Epidermal melanocyte (primary cell): ENCODE measurements at regions not wholly inside any gene's neighbourhood (a gene's known extent, or its start where the extent isn't known, plus 50 kb on each side); places are given as distances from the start of the nearest gene placed in this dataset.
"Not testable (repeated sequence)": the region's sequence is repeated elsewhere in the genome, so short reads cannot be mapped to it uniquely, and the experiment has no call there.

ENCODE experiments used
- DNase-seq: peaks from one replicate; pipeline ENCODE4 v3.0.0; 2011; ENCODE audit warnings: low spot score; ENCODE audit not compliant: insufficient read length

DNA sequence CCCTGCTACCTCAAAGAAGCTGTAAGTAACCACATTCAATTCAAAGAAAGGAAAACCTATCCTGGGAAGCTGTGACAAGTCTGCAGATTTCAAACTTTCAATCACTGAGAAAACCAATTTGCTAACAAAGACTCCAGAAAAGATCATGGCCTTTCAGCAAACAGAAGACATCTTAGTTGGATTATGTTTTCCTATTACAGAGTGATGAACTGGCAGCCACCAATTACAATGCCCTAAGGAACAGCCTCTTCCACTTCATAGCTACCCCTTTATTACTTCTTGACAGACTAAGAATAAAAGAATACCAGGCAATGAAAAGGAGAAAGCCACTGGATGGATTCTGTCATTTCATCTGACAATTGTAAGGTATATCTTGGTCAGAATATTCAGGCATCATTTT is 128.2 kb upstream of the RASEF start:
- no peak for DNase-seq

GRCh38 chr9:83189026-83189425 is 126.1 kb upstream of the RASEF start:
- not testable (repeated sequence) for DNase-seq

DNA sequence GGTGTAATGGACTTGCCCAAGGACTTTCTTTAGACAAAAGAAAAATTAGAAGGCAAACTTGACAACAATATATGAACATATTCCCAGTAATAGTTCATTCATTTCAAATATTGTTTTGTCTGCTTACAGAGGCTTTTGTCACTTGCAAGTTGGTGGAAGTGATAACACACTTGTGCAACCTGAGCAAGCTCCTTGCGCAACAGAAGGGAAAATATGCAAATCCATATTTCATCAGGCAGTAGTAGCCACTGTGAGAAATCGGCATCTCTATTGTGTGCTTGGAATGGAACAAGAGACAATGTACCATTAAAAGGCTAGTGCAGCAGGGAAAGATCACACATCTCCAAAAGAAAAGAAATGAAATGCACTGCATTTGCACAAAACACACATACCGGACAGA is 125.3 kb upstream of the RASEF start:
- no peak for DNase-seq

GRCh38 chr9:83186155-83186737 is 123.3 kb upstream of the RASEF start:
- DNase-seq = no peak

DNA sequence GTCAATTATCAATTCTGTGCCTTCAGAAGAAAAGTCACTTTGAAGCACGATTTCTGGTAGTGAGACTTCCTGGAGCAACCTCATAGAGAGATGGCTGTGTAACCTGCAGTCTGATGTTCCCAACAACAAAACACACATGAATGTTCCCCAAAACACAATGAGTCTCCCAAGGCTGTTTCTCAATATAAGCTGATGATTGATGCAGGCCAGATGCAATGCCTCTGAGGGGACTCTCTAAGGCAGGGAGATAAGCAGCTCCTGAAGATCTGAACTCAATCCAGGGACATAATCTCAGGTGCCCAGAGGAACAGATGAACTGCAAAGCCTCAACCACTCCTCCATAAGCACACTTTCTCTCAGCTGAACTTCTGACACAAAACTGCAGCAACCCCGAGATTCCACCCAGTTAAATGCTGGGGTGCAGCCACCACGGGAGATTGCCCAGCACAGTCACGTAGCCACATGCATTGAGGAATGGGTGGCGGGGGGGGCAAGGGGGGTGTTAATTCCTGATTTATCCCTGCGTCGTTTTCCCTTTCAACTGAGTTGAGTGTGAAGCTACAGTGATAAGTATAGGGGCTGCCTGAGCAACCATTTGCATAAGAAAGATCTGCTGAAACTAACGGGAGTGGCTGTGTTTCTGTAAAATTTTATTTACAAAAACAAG is 122.7 kb upstream of the RASEF start:
- DNase-seq = no peak

DNA sequence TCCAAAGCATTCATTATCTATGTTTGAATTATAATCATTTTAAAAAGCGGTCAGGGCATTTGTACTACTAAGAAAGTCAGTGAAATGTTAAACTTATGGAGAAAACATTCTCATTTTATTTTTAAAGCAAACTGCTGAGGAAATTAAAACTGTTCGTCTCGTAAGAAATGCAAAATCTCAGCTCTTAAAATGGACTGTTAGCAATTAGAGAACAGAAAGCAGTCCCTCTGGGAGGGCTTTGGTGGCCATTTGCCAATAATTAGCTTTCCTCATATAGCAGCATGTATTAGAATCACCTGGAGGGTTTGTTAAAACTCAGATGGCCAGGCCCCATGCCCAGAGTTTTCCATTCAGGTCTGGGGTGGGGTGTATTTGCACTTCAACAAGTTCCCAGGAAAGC is 120.7 kb upstream of the RASEF start:
- DNase-seq = no peak

DNA sequence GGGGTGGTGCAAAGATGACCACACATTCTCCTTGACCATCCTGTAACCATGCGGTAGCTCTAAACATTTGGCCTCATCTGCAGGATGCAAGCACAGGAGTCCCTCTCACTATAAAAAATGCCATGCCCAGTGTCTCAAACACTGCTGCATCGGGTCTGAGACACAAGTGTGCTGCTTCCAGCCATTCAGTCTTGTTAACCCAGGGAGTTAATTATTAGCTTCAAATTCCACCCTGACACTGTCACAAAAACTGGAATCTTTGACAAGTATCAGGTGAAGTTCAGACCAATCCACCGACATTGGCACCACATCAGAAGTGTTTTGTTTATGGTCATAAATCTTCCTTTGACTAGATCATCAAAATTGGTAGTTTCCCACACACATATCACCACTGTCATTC is 119.1 kb upstream of the RASEF start:
- DNase-seq = no peak

GRCh38 chr9:83178717-83179116 is 115.8 kb upstream of the RASEF start:
- DNase-seq = no peak

GRCh38 chr9:83177747-83178146 is 114.8 kb upstream of the RASEF start:
- no peak for DNase-seq

GRCh38 chr9:83167126-83167525 is 104.2 kb upstream of the RASEF start:
- DNase-seq = no peak

- DNase-seq = no peak
Observed at GRCh38 chr9:83166372-83166771, 103.4 kb upstream of the RASEF start.

GRCh38 chr9:83155733-83156132 is 92.8 kb upstream of the RASEF start:
- DNase-seq = no peak

DNA sequence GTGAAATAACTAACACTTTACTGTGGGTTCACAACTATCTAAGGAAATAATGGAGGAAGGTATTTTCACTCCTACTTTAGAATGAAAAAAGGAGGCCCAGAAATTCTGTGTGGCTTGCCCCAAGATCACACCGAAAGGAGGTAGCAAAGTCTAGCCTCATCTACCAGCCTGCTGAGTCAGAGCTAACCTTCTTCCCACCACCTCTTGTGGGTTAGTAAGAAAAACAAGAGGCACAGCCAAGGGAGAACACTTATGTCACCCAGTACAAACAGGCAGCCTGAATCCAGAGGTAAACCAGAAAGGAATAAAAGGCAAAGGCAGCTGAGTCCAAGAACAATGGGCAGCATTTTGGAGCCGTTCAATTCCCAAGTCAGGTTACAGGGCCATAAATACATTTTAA is 91.9 kb upstream of the RASEF start:
- no peak for DNase-seq

DNA sequence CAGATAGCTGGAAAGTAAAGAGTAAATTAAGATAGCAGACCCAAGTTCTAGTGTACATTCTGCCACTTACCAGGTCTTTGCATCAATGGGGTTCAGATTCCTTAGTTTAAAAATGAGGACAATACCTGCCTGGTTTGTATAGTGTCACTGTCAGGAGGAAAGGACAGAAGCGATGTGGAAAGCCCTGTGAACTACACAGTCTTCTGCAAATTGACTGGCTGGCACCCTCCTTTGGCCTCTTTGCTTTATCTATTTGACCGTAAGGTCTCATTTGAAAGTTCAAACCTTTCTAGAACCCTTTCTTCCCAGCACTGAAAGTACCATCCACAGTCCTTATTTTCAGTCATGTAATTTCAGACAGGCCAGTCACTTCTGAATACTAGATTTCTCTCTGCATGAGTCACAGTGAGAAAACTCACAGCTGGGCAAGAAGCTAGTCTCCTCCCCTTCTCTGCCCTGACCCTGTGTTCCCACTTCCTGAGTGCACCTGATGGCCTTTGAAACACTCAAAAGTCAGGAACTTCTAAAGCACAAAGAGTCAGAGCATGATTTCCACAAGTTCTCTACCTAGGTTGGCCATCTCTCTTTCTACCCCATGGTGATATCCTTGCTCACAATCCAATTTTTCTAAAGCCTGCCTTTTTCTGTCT is 91.3 kb upstream of the RASEF start:
- DNase-seq = no peak

- DNase-seq = no peak
Observed at GRCh38 chr9:83153030-83153429, 90.1 kb upstream of the RASEF start.

GRCh38 chr9:83151627-83152137 is 88.7 kb upstream of the RASEF start:
- no peak for DNase-seq

DNA sequence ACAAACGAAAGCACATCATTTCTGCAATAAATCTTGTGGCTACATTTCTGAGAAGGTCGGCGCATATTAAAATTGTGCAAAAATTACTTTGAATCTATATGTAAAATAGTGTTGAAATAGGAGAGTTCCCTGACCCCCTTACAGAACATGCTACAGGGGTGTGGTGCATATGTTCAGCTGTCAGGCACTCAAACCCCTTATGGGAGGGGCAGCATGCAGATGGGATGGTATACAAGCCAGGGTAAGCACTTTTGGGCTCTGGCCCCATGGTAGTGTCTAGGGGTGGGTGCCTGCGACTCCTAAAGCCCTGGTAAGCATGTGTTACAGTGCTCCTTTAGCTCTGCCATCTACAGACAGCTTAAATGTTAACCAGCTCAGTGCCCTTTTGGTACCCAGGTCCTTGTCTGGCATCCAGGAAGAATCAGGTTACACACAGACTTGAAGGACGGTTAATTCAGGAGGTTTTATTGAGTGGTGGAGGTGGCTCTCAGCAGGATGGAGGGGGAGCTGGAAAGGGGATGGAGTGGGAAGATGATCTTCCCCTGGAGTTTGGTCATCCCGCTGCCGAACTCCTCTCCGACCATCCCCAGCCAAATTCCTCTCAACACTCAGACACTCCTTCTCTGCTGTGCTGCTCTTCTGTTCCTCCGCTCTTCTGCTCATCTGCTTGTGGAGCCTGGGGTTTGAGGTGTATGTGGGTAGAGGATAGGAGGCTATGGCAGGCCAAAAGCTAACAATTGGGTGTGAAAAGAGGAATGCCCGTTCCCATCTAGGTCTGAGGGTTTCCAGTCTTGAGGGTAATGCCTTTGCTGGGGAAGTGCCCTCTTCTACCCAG is 84.6 kb upstream of the RASEF start:
- no peak for DNase-seq

DNA sequence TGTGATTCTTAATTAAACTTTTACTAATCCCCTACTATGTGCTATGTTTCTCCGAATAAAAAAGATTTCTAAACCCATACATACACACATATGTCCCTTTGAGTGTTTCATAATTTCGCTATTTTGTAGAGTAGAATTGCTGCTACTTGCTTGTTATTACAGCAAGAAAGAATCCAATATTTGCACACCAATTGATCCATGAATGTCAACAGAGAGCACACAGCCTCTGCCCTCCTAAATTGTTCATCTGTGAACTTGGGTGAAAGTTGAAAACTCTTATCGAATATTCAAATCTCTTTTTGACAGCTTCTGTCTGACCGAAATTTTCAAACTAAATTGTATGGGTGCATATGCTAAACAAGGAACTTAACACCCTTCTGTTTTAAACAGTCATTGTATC is 83.4 kb upstream of the RASEF start:
- no peak for DNase-seq

GRCh38 chr9:83144492-83144891 is 81.5 kb upstream of the RASEF start:
- DNase-seq = no peak

GRCh38 chr9:83142389-83142788 is 79.4 kb upstream of the RASEF start:
- DNase-seq = no peak

- DNase-seq = no peak
Observed at GRCh38 chr9:83141887-83142286, 78.9 kb upstream of the RASEF start.

DNA sequence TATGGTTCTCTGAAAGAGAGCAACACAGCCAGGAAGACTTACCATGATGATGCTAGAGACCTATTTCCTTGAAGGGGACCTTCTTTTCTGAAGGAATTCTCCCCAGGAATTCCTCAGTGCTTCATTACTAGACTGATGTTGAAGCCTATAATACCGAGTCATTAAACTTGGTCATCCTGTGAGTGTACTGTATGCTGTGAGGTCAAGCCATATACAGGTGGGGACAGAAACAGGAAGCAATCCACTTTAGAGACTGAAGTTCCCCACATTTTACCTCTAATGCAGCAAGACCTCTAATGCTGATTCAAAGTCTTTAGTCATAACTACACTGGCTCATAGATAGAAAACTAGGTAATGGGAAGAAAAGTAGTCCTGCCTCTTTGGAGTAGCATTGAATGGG is 77.1 kb upstream of the RASEF start:
- DNase-seq = no peak
